OCI-LY7 (cell line): ENCODE measurements at regions not wholly inside any gene's neighbourhood (a gene's known extent, or its start where the extent isn't known, plus 50 kb on each side); places are given as distances from the start of the nearest gene placed in this dataset.

Experiments
- BruUV-seq: library from RNA; stranded (reverse); fragments of 400-500 nt; replicated peaks from 2 replicates; lab custom pipeline; 2021; lab: Mats Ljungman, UMichigan
- CTCF ChIA-PET: fragments of 300-600 bp; sonication (Branson Sonifier 250); formaldehyde crosslinking; loops from one replicate; lab custom pipeline; 2022; ENCODE audit warnings: antibody characterized with exemption; ENCODE audit not compliant: unreplicated experiment; lab: Charles Lee
- POLR2A ChIA-PET: fragments of 300-600 bp; sonication (Branson Sonifier 250); formaldehyde crosslinking; loops from one replicate; lab custom pipeline; 2022; ENCODE audit warnings: antibody characterized with exemption; lab: Charles Lee
- DNase-seq: peaks from one replicate; pipeline ENCODE4 v3.0.0-alpha.2; 2015; ENCODE audit warnings: low spot score
- H2AFZ ChIP-seq: fragments of 200-600 bp; sonication (generic), shearing (Covaris generic); 2 replicates; pipeline ENCODE4 v1.6.1; 2014; ENCODE audit warnings: mild to moderate bottlenecking, antibody characterized with exemption, low read length, moderate library complexity
- H3K27ac ChIP-seq: fragments of 200-600 bp; sonication (generic); 2 replicates; pipeline ENCODE4 v1.5.1; 2014; ENCODE audit warnings: mixed run types, low read depth, mild to moderate bottlenecking, moderate library complexity, low read length, inconsistent platforms; ENCODE audit not compliant: poor library complexity, severe bottlenecking
- H3K36me3 ChIP-seq: fragments of 200-600 bp; sonication (generic); 2 replicates; pipeline ENCODE4 v1.6.1; 2014; ENCODE audit warnings: mild to moderate bottlenecking, antibody characterized with exemption, low read length, moderate library complexity, mixed read lengths; ENCODE audit not compliant: insufficient read depth
- H3K4me1 ChIP-seq: fragments of 200-600 bp; sonication (generic); 2 replicates; pipeline ENCODE4 v1.5.1; 2014; ENCODE audit warnings: mild to moderate bottlenecking, low read length; ENCODE audit not compliant: insufficient read depth, poor library complexity, severe bottlenecking
- H3K4me2 ChIP-seq: fragments of 200-600 bp; sonication (generic); 2 replicates; pipeline ENCODE4 v1.6.1; 2014; ENCODE audit warnings: mild to moderate bottlenecking, low read length
- H3K4me3 ChIP-seq: fragments of 200-600 bp; sonication (generic); 2 replicates; pipeline ENCODE4 v1.5.1; 2014; ENCODE audit warnings: mild to moderate bottlenecking, low read depth, low read length; ENCODE audit not compliant: poor library complexity, severe bottlenecking
- H3K79me2 ChIP-seq: fragments of 200-600 bp; sonication (generic); 2 replicates; pipeline ENCODE4 v1.6.1; 2016; ENCODE audit warnings: low read depth, mild to moderate bottlenecking, low read length, moderate library complexity, mixed read lengths; ENCODE audit not compliant: insufficient read depth
- H3K9me2 ChIP-seq: fragments of 200-600 bp; sonication (generic); 2 replicates; pipeline ENCODE4 v1.6.1; 2016; ENCODE audit warnings: mild to moderate bottlenecking, low read length, mixed read lengths; ENCODE audit not compliant: insufficient read depth
- H3K9me3 ChIP-seq: fragments of 200-600 bp; sonication (generic); 2 replicates; pipeline ENCODE4 v1.6.1; 2014; ENCODE audit warnings: mild to moderate bottlenecking, mixed run types, low read length, mixed read lengths
- H4K20me1 ChIP-seq: fragments of 200-600 bp; sonication (generic); 2 replicates; pipeline ENCODE4 v1.6.1; 2014; ENCODE audit warnings: mild to moderate bottlenecking, antibody characterized with exemption, low read length, moderate library complexity, mixed read lengths; ENCODE audit not compliant: insufficient read depth
- EZH2phosphoT487 ChIP-seq: fragments of 200-600 bp; sonication (generic); IDR thresholded peaks from 2 replicates; pipeline ENCODE4 v1.6.1; 2018; ENCODE audit warnings: low read depth, borderline replicate concordance, mild to moderate bottlenecking, mixed run types, antibody characterized with exemption, low read length, moderate library complexity, mixed read lengths
- intact Hi-C: fragments of 100-400 bp; cut with micrococcal nuclease; formaldehyde crosslinking; loops from one replicate; pipeline ENCODE4 v1.10.0; 2022; ENCODE audit not compliant: unreplicated experiment
- TF ChIP-seq, protein P1 (sequence below): fragments of 200-600 bp; sonication (generic); conservative IDR thresholded peaks from 2 replicates; pipeline ENCODE4 v1.5.1; 2014; ENCODE audit warnings: mild to moderate bottlenecking, antibody characterized with exemption, low read length, moderate library complexity, mixed read lengths

DNA sequence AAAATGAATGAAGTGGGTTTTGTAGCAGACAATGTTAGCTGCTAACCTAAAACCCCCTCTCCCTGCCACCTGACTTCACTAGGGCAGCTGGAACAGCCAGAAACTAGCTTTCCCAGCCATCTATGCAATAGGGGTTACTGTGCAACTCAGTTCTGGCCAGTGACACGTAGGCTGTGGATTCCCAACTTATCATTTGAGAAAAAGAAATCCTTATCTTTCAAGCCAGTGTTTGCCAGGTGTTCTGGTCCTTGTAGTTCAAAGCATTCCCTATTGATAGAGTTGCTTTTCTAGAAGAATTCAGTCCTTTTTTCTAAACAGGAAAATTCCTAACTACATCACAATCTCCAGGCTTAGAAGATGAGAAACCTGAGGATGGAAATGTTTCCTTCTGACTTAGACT lies 144.5 kb upstream of the ELAC2 start:
- Histone ChIP-seq H3K79me2 (no peaks in the 10 kb centered on the region), H4K20me1 (no peaks in the 10 kb centered on the region), H3K36me3 (no peaks in the 10 kb centered on the region), H3K9me3 (no peaks in the 10 kb centered on the region), H2AFZ (no peak overlapping the region), H3K9me2 (no peaks in the 10 kb centered on the region), H3K4me1 (no peaks in the 10 kb centered on the region), H3K27ac (no peak overlapping the region), H3K4me2 (no peak overlapping the region), H3K4me3 (no peak overlapping the region)
- intact Hi-C loops: no loop called here
- TF ChIP-seq, protein P1, sequence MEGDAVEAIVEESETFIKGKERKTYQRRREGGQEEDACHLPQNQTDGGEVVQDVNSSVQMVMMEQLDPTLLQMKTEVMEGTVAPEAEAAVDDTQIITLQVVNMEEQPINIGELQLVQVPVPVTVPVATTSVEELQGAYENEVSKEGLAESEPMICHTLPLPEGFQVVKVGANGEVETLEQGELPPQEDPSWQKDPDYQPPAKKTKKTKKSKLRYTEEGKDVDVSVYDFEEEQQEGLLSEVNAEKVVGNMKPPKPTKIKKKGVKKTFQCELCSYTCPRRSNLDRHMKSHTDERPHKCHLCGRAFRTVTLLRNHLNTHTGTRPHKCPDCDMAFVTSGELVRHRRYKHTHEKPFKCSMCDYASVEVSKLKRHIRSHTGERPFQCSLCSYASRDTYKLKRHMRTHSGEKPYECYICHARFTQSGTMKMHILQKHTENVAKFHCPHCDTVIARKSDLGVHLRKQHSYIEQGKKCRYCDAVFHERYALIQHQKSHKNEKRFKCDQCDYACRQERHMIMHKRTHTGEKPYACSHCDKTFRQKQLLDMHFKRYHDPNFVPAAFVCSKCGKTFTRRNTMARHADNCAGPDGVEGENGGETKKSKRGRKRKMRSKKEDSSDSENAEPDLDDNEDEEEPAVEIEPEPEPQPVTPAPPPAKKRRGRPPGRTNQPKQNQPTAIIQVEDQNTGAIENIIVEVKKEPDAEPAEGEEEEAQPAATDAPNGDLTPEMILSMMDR: no peak
- TF ChIP-seq EZH2phosphoT487: no peak
- DNase-seq: no peak
- ChIA-PET POLR2A (no interaction called here), CTCF (no interaction called here)
- BruUV-seq: no TSS peak

DNA sequence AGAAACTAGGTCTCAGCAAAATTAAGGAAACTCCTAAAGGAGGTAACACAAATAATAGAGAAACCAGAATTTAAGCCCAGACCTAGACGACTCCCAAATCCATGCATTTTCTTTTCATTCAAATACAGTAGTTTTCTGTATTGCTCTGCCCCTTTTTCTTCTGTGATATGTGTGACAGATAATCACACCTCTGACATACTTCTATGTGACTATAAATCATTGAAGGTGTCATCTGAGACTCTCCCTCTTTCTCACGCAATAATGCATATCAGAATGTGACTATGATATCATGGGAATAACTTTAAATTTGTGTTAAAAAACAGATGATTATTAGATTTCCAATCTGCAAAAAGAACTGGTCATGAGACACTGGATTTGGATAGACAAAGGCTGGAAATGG lies 143.0 kb upstream of the ELAC2 start:
- ChIA-PET POLR2A (no interaction called here), CTCF (no interaction called here)
- intact Hi-C loops: no loop called here
- Histone ChIP-seq H4K20me1 (no peaks in the 10 kb centered on the region), H2AFZ (no peak overlapping the region), H3K4me1 (no peaks in the 10 kb centered on the region), H3K27ac (no peak overlapping the region), H3K4me3 (no peak overlapping the region), H3K79me2 (no peaks in the 10 kb centered on the region), H3K9me3 (no peaks in the 10 kb centered on the region), H3K4me2 (no peak overlapping the region), H3K9me2 (no peaks in the 10 kb centered on the region), H3K36me3 (no peaks in the 10 kb centered on the region)
- TF ChIP-seq, protein P1: no peak
- no peak for TF ChIP-seq EZH2phosphoT487
- DNase-seq: no peak
- BruUV-seq: no TSS peak

DNA sequence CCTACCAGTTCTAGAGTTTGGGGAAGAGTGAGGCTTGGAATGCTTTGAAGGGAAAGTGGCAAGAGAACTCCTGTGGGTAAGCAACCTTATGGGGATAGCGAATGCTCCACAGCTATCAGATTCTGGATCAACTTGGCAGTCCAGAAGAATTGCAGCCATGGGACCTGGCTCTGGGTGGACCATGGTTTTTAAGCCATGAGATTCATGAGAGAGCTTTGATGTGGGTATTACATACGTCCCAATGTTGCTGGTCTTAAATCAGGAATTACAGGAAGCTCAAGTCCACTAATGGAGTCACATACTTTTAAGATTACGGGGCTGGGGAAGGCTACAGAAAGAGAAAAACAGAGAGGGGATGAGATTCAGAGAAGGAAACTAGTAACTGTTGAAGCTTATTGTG lies 142.5 kb upstream of the ELAC2 start:
- ChIA-PET POLR2A (no interaction called here), CTCF (no interaction called here)
- no peaks in the 10 kb centered on the region for H3K79me2 ChIP-seq
- H2AFZ ChIP-seq: no peak overlapping the region
- no peak overlapping the region for H3K27ac ChIP-seq
- no peaks in the 10 kb centered on the region for H4K20me1 ChIP-seq
- no peak overlapping the region for H3K4me2 ChIP-seq
- no peaks in the 10 kb centered on the region for H3K9me3 ChIP-seq
- H3K36me3 ChIP-seq: no peaks in the 10 kb centered on the region
- DNase-seq: no peak
- intact Hi-C loops: no loop called here
- no peak for TF ChIP-seq EZH2phosphoT487
- TF ChIP-seq, protein P1: no peak
- no peaks in the 10 kb centered on the region for H3K9me2 ChIP-seq
- no TSS peak for BruUV-seq
- no peaks in the 10 kb centered on the region for H3K4me1 ChIP-seq
- no peak overlapping the region for H3K4me3 ChIP-seq
